ENCODE measurements at regions not wholly inside any gene's neighbourhood (a gene's known extent, or its start where the extent isn't known, plus 50 kb on each side); places are given as distances from the start of the nearest gene placed in this dataset.
"Not testable (repeated sequence)": the region's sequence is repeated elsewhere in the genome, so short reads cannot be mapped to it uniquely, and the experiment has no call there.

DNA sequence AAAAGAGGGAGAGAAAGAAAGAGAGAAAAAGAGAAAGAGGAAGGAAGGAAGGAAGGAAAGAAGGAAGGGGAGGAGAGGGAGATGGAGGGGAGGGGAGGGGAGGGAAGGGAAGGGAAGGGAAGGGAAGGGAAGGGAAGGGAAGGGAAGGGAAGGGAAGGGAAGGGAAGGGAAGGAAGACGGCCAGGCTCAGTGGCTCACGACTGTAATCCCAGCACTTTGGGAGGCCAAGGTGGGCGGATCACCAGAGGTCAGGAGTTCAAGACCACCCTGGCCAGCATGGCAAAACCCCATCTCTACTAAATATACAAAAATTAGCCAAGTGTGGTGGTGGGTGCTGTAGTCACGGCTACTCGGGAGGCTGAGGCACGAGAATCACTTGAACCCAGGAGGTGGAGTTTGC is 64.8 kb downstream of the RPS15A start:
- not testable (repeated sequence) for H3K27ac ChIP-seq (ENCODE audit: low read depth); H3K9me3 Mint-ChIP-seq; H3K36me3 Mint-ChIP-seq (ENCODE audit: low read depth); H3K27me3 ChIP-seq (ENCODE audit: insufficient read depth); H3K4me3 ChIP-seq; H3K9me2 ChIP-seq (ENCODE audit: insufficient read depth); H3K4me3 Mint-ChIP-seq; H3K4me2 ChIP-seq; H3K79me2 ChIP-seq (replicated peaks; ENCODE audit: insufficient read depth); ATAC-seq; H3K4me1 ChIP-seq (ENCODE audit: insufficient read depth); H3F3A ChIP-seq (replicated peaks; ENCODE audit: low read depth); H3K4me1 Mint-ChIP-seq; H3K36me3 ChIP-seq (ENCODE audit: insufficient read depth); H3K27ac Mint-ChIP-seq; H3K27me3 Mint-ChIP-seq (ENCODE audit: insufficient read depth, low read depth, poor library complexity); H4K20me1 ChIP-seq (replicated peaks; ENCODE audit: insufficient read depth); DNase-seq (ENCODE audit: low spot score); H2AFZ ChIP-seq

GRCh38 chr16:18719978-18720377 is 70.2 kb downstream of the RPS15A start:
- not testable (repeated sequence) for H3K27ac ChIP-seq (ENCODE audit: low read depth); H2AFZ ChIP-seq; H3K79me2 ChIP-seq (replicated peaks; ENCODE audit: insufficient read depth); H3K36me3 Mint-ChIP-seq (ENCODE audit: low read depth); H3K4me2 ChIP-seq; H3K4me1 Mint-ChIP-seq; H3F3A ChIP-seq (replicated peaks; ENCODE audit: low read depth); H3K27ac Mint-ChIP-seq; H4K20me1 ChIP-seq (replicated peaks; ENCODE audit: insufficient read depth); H3K36me3 ChIP-seq (ENCODE audit: insufficient read depth); H3K4me1 ChIP-seq (ENCODE audit: insufficient read depth); H3K4me3 ChIP-seq; H3K9me2 ChIP-seq (ENCODE audit: insufficient read depth); DNase-seq (ENCODE audit: low spot score); H3K27me3 ChIP-seq (ENCODE audit: insufficient read depth); H3K4me3 Mint-ChIP-seq; ATAC-seq; H3K27me3 Mint-ChIP-seq (ENCODE audit: insufficient read depth, low read depth, poor library complexity); H3K9me3 Mint-ChIP-seq

GRCh38 chr16:18712580-18712979 is 77.6 kb downstream of the RPS15A start:
- H3K27ac Mint-ChIP-seq, H3K4me3 ChIP-seq: not testable (repeated sequence)

DNA sequence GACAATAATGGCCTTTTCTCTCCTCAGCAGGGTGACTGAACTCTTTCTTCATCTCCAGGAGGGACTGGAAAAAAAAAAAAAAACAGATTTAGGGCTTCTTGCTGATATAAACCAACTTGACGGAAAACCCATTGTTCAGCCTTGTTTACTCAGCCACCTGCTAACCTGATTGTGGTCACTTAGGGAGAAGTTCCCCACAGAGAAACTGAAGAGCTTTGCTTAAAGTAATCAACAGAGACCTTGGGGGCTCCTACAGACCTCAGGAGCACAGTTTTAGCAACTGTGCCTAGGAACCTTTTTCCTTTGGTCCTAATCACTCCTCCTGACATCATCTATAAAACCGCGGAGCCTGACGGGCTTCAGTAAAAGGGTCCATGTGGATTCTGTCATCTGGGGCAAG is 79.5 kb downstream of the RPS15A start:
- H3K9me3 Mint-ChIP-seq; H3K4me1 ChIP-seq (ENCODE audit: insufficient read depth); H4K20me1 ChIP-seq (replicated peaks; ENCODE audit: insufficient read depth); H3K4me2 ChIP-seq; H3K27me3 ChIP-seq (ENCODE audit: insufficient read depth); H3K27ac ChIP-seq (ENCODE audit: low read depth); H3K4me3 ChIP-seq; H3K9me2 ChIP-seq (ENCODE audit: insufficient read depth); H3F3A ChIP-seq (replicated peaks; ENCODE audit: low read depth); H3K4me3 Mint-ChIP-seq; H3K27me3 Mint-ChIP-seq (ENCODE audit: insufficient read depth, low read depth, poor library complexity); H2AFZ ChIP-seq; H3K27ac Mint-ChIP-seq; H3K79me2 ChIP-seq (replicated peaks; ENCODE audit: insufficient read depth); H3K36me3 ChIP-seq (ENCODE audit: insufficient read depth); DNase-seq (ENCODE audit: low spot score); H3K36me3 Mint-ChIP-seq (ENCODE audit: low read depth); H3K4me1 Mint-ChIP-seq: not testable (repeated sequence)
- ATAC-seq = peak; percentile 93

More at GRCh38 chr16:18712580-18712979, 77.6 kb downstream of the RPS15A start:
- H3K4me2 ChIP-seq; H2AFZ ChIP-seq; H3K4me1 Mint-ChIP-seq; H3K79me2 ChIP-seq (replicated peaks; ENCODE audit: insufficient read depth); ATAC-seq; H3K4me3 Mint-ChIP-seq; H4K20me1 ChIP-seq (replicated peaks; ENCODE audit: insufficient read depth); H3K9me3 Mint-ChIP-seq; H3F3A ChIP-seq (replicated peaks; ENCODE audit: low read depth); H3K9me2 ChIP-seq (ENCODE audit: insufficient read depth); H3K36me3 Mint-ChIP-seq (ENCODE audit: low read depth); H3K27me3 ChIP-seq (ENCODE audit: insufficient read depth); H3K36me3 ChIP-seq (ENCODE audit: insufficient read depth); H3K27me3 Mint-ChIP-seq (ENCODE audit: insufficient read depth, low read depth, poor library complexity); DNase-seq (ENCODE audit: low spot score); H3K27ac ChIP-seq (ENCODE audit: low read depth); H3K4me1 ChIP-seq (ENCODE audit: insufficient read depth): not testable (repeated sequence)

GRCh38 chr16:18701239-18701638 is 88.9 kb downstream of the RPS15A start:
- not testable (repeated sequence) for H3K4me3 Mint-ChIP-seq, ATAC-seq

DNA sequence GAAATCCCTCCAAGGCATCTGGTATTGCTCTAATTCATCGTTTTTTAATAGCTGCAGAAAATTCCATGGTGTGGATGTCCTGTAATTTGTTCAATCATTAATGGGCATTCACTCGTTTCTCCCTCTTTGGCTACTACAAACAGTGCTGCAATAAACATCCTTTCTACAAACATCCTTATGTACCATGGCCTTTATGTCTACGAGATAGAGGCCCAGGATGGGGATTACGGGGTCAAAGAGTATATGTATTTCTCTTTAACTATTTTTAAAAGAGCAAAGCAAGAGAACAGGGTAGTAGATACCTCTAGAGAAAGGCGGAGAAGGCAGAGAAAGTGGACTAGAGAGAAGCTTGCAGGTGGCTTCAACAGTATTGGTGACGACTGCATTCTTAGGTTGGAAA is 94.1 kb downstream of the RPS15A start:
- H3K4me3 ChIP-seq; H3K27me3 Mint-ChIP-seq (ENCODE audit: insufficient read depth, low read depth, poor library complexity); H3K27me3 ChIP-seq (ENCODE audit: insufficient read depth); H3K9me2 ChIP-seq (ENCODE audit: insufficient read depth); H3K36me3 ChIP-seq (ENCODE audit: insufficient read depth); H3K36me3 Mint-ChIP-seq (ENCODE audit: low read depth); H2AFZ ChIP-seq; H3K9me3 Mint-ChIP-seq; H3K4me1 ChIP-seq (ENCODE audit: insufficient read depth); H3K4me1 Mint-ChIP-seq; H3K79me2 ChIP-seq (replicated peaks; ENCODE audit: insufficient read depth); H3K27ac Mint-ChIP-seq; H3K4me3 Mint-ChIP-seq; DNase-seq (ENCODE audit: low spot score); H3F3A ChIP-seq (replicated peaks; ENCODE audit: low read depth); H3K4me2 ChIP-seq; H3K27ac ChIP-seq (ENCODE audit: low read depth); ATAC-seq; H4K20me1 ChIP-seq (replicated peaks; ENCODE audit: insufficient read depth): not testable (repeated sequence)

More at GRCh38 chr16:18701239-18701638, 88.9 kb downstream of the RPS15A start:
- not testable (repeated sequence) for H3K27ac ChIP-seq (ENCODE audit: low read depth); H3K4me1 Mint-ChIP-seq; H3K27me3 Mint-ChIP-seq (ENCODE audit: insufficient read depth, low read depth, poor library complexity); H3K9me3 Mint-ChIP-seq; H3K36me3 Mint-ChIP-seq (ENCODE audit: low read depth); H4K20me1 ChIP-seq (replicated peaks; ENCODE audit: insufficient read depth); H3K27ac Mint-ChIP-seq; H3K36me3 ChIP-seq (ENCODE audit: insufficient read depth); H3K79me2 ChIP-seq (replicated peaks; ENCODE audit: insufficient read depth); H3K9me2 ChIP-seq (ENCODE audit: insufficient read depth); DNase-seq (ENCODE audit: low spot score); H2AFZ ChIP-seq; H3K4me3 ChIP-seq; H3K27me3 ChIP-seq (ENCODE audit: insufficient read depth); H3K4me2 ChIP-seq; H3K4me1 ChIP-seq (ENCODE audit: insufficient read depth); H3F3A ChIP-seq (replicated peaks; ENCODE audit: low read depth)

Data from GM23338 (cell line).